ENCODE measurements at regions not wholly inside any gene's neighbourhood (a gene's known extent, or its start where the extent isn't known, plus 50 kb on each side); places are given as distances from the start of the nearest gene placed in this dataset.

DNA sequence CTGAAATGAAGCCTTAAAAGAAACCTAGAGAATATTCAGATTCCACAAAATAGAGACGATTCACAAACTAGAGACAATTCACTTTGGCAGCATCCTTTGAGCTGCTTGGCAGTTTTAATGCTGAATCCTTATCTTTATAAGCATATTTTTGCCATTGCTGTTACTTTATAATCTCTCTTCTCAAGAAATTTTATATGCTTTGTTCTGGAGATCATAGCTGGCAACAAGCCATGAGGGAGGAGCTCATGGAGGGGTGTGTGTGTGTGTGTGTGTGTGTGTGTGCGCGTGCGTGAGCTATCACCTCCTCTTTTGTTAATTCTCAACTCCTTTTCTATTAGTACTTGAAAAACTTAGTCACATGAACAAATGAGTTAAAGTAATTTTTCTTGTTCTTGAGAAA lies 495.0 kb upstream of the RGMA start (continued):
- no peak for TF ChIP-seq TCFL5 (CRISPR knock-in tag; conservative IDR thresholded peaks at IDR 0.05)

DNA sequence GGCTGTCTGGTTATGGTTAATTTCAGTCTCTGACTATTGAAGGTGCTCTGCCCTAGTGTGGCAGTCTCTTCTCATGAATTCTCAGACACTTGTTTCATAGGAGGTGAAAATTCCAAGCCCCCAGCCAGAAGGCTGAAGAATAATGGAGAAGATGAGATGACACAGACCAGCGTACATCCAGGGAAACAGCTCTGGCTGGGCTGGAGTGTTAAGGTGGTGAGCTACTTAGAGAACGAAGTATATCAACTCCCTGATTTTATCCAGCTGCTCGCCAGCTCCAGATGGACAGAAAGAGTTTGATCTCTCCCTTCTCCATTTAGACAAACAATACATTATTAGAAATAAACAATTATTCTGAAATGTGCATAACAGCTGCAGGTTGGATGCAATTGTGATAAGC lies 494.5 kb upstream of the RGMA start:
- no peak overlapping the region for H2AFZ ChIP-seq (ENCODE audit: low read depth, low read length)
- ChIA-PET CTCF (ENCODE audit: low intra/inter-chr PET ratio) (no interaction called here), POLR2A (no interaction called here)
- H4K20me1 ChIP-seq (replicated peaks; ENCODE audit: control insufficient read depth, insufficient read depth, low read length) = no peaks in the 10 kb centered on the region
- no peak overlapping the region for H3K4me3 ChIP-seq
- no peaks in the 10 kb centered on the region for H3K9me1 ChIP-seq (ENCODE audit: control insufficient read depth, insufficient read depth, low read length)
- no peak overlapping the region for H3K9ac ChIP-seq (ENCODE audit: insufficient read depth in 1 of 2, low read depth in 2 of 2, low read length in 2 of 2)
- no peak overlapping the region for H3K27ac ChIP-seq (ENCODE audit: extremely low read depth, low read depth, low read length)
- 0% methylated on average over 3 of the region's 3 CpGs for WGBS (ENCODE audit: insufficient coverage, low coverage, missing lambda C conversion rate)
- no peak for FAIRE-seq
- no peaks in the 10 kb centered on the region for H3K27me3 ChIP-seq (ENCODE audit: control insufficient read depth in 2 of 2, insufficient read depth in 2 of 2, low read length in 2 of 2)
- H3K4me2 ChIP-seq (ENCODE audit: insufficient read depth, low read length) = no peak overlapping the region
- in situ Hi-C loops (cut with MboI) = no loop called here
- no peak for ATAC-seq
- intact Hi-C loops (cut with micrococcal nuclease) = no loop called here
- no peaks in the 10 kb centered on the region for H3K9me3 ChIP-seq (replicated peaks; ENCODE audit: control insufficient read depth, insufficient read depth, low read depth, low read length)
- no TSS peak for BruUV-seq (replicated peaks)
- H3K4me1 ChIP-seq (replicated peaks in 1 of 2; ENCODE audit: control insufficient read depth in 2 of 2, insufficient read depth in 2 of 2, low read length in 2 of 2) = no peaks in the 10 kb centered on the region
- H3K79me2 ChIP-seq (ENCODE audit: control insufficient read depth, insufficient read depth, low read length) = no peaks in the 10 kb centered on the region
- no peak for DNase-seq (ENCODE audit: extremely low read depth in 1 of 4, low spot score in 3 of 4)
- no peaks in the 10 kb centered on the region for H3K36me3 ChIP-seq (ENCODE audit: control insufficient read depth, insufficient read depth, low read length)
- TF ChIP-seq YY1 (IDR thresholded peaks at IDR 0.05; ENCODE audit: borderline replicate concordance in 1 of 3, control insufficient read depth in 1 of 3, extremely low read depth in 1 of 3, insufficient read depth in 3 of 3, insufficient read length in 1 of 3, insufficient replicate concordance in 2 of 3, low read depth in 1 of 3, low read length in 2 of 3) = no peak
- TF ChIP-seq, protein P1, sequence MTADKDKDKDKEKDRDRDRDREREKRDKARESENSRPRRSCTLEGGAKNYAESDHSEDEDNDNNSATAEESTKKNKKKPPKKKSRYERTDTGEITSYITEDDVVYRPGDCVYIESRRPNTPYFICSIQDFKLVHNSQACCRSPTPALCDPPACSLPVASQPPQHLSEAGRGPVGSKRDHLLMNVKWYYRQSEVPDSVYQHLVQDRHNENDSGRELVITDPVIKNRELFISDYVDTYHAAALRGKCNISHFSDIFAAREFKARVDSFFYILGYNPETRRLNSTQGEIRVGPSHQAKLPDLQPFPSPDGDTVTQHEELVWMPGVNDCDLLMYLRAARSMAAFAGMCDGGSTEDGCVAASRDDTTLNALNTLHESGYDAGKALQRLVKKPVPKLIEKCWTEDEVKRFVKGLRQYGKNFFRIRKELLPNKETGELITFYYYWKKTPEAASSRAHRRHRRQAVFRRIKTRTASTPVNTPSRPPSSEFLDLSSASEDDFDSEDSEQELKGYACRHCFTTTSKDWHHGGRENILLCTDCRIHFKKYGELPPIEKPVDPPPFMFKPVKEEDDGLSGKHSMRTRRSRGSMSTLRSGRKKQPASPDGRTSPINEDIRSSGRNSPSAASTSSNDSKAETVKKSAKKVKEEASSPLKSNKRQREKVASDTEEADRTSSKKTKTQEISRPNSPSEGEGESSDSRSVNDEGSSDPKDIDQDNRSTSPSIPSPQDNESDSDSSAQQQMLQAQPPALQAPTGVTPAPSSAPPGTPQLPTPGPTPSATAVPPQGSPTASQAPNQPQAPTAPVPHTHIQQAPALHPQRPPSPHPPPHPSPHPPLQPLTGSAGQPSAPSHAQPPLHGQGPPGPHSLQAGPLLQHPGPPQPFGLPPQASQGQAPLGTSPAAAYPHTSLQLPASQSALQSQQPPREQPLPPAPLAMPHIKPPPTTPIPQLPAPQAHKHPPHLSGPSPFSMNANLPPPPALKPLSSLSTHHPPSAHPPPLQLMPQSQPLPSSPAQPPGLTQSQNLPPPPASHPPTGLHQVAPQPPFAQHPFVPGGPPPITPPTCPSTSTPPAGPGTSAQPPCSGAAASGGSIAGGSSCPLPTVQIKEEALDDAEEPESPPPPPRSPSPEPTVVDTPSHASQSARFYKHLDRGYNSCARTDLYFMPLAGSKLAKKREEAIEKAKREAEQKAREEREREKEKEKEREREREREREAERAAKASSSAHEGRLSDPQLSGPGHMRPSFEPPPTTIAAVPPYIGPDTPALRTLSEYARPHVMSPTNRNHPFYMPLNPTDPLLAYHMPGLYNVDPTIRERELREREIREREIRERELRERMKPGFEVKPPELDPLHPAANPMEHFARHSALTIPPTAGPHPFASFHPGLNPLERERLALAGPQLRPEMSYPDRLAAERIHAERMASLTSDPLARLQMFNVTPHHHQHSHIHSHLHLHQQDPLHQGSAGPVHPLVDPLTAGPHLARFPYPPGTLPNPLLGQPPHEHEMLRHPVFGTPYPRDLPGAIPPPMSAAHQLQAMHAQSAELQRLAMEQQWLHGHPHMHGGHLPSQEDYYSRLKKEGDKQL (CRISPR knock-in tag; IDR thresholded peaks at IDR 0.05; ENCODE audit: borderline replicate concordance) = no peak
- no peak for TF ChIP-seq CBX8 (IDR thresholded peaks at IDR 0.05; ENCODE audit: borderline replicate concordance, extremely low read depth, low read depth, low read length, poor library complexity, severe bottlenecking)
- TF ChIP-seq, protein P2, sequence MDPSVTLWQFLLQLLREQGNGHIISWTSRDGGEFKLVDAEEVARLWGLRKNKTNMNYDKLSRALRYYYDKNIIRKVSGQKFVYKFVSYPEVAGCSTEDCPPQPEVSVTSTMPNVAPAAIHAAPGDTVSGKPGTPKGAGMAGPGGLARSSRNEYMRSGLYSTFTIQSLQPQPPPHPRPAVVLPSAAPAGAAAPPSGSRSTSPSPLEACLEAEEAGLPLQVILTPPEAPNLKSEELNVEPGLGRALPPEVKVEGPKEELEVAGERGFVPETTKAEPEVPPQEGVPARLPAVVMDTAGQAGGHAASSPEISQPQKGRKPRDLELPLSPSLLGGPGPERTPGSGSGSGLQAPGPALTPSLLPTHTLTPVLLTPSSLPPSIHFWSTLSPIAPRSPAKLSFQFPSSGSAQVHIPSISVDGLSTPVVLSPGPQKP (CRISPR knock-in tag; IDR thresholded peaks at IDR 0.05) = no peak
- no peak for TF ChIP-seq POLR2H (tag; IDR thresholded peaks at IDR 0.05; ENCODE audit: low read depth)
- TF ChIP-seq ZNF239 (CRISPR knock-in tag; IDR thresholded peaks at IDR 0.05) = no peak
- no peak for TF ChIP-seq MTA3 (IDR thresholded peaks at IDR 0.05; ENCODE audit: borderline replicate concordance)
- no peak for TF ChIP-seq GABPB1 (CRISPR knock-in tag; IDR thresholded peaks at IDR 0.05)
- TF ChIP-seq, protein P3, sequence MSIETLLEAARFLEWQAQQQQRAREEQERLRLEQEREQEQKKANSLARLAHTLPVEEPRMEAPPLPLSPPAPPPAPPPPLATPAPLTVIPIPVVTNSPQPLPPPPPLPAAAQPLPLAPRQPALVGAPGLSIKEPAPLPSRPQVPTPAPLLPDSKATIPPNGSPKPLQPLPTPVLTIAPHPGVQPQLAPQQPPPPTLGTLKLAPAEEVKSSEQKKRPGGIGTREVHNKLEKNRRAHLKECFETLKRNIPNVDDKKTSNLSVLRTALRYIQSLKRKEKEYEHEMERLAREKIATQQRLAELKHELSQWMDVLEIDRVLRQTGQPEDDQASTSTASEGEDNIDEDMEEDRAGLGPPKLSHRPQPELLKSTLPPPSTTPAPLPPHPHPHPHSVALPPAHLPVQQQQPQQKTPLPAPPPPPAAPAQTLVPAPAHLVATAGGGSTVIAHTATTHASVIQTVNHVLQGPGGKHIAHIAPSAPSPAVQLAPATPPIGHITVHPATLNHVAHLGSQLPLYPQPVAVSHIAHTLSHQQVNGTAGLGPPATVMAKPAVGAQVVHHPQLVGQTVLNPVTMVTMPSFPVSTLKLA (conservative IDR thresholded peaks at IDR 0.05) = no peak
- TF ChIP-seq ZNF436 (CRISPR knock-in tag; IDR thresholded peaks at IDR 0.05) = no peak
- no peak for TF ChIP-seq ZKSCAN8 (CRISPR knock-in tag; IDR thresholded peaks at IDR 0.05)

Measured in K562 (cell line).